NCI-H2029 (cell line): ENCODE measurements at regions not wholly inside any gene's neighbourhood (a gene's known extent, or its start where the extent isn't known, plus 50 kb on each side); places are given as distances from the start of the nearest gene placed in this dataset.

Experiments
- DNase-seq: peaks from one replicate; lab custom pipeline; 2025; lab: John Stamatoyannopoulos, UW

GRCh38 chr21:30986965-30987364, 51.3 kb downstream of the KRTAP19-8 start:
- peak; percentile 83 for DNase-seq

GRCh38 chr21:30984889-30985288, 53.4 kb downstream of the KRTAP19-8 start:
- DNase-seq = peak; percentile 78

- DNase-seq = no peak
These were observed 56.9 kb downstream of the KRTAP19-8 start for GRCh38 chr21:30981403-30981802.

GRCh38 chr21:30979054-30979453, 59.2 kb downstream of the KRTAP19-8 start:
- DNase-seq = no peak

GRCh38 chr21:30964283-30964682, 74.0 kb downstream of the KRTAP19-8 start:
- no peak for DNase-seq

GRCh38 chr21:30963502-30963901, 74.8 kb downstream of the KRTAP19-8 start:
- DNase-seq = no peak

- DNase-seq = no peak
These were observed 76.3 kb downstream of the KRTAP19-8 start for GRCh38 chr21:30962013-30962412.

GRCh38 chr21:30958741-30959140, 77.4 kb upstream of the KRTAP11-1 start:
- DNase-seq = no peak

GRCh38 chr21:30957010-30957409, 75.6 kb upstream of the KRTAP11-1 start:
- no peak for DNase-seq

- no peak for DNase-seq
These were observed 72.2 kb upstream of the KRTAP11-1 start for GRCh38 chr21:30953605-30954004.

GRCh38 chr21:30947141-30947540, 65.8 kb upstream of the KRTAP11-1 start:
- DNase-seq = no peak

- DNase-seq = no peak
These were observed 62.5 kb upstream of the KRTAP11-1 start for GRCh38 chr21:30943920-30944319.

- DNase-seq = no peak
These were observed 61.9 kb upstream of the KRTAP11-1 start for GRCh38 chr21:30943243-30943642.

GRCh38 chr21:30942192-30942591, 60.8 kb upstream of the KRTAP11-1 start:
- no peak for DNase-seq

GRCh38 chr21:30936207-30936606, 54.8 kb upstream of the KRTAP11-1 start:
- no peak for DNase-seq

- DNase-seq = no peak
These were observed 54.4 kb upstream of the KRTAP11-1 start for GRCh38 chr21:30935889-30936168.

GRCh38 chr21:30935121-30935888, 53.9 kb upstream of the KRTAP11-1 start:
- DNase-seq = no peak

GRCh38 chr21:30932686-30933085, 51.3 kb upstream of the KRTAP11-1 start:
- no peak for DNase-seq
